ENCODE measurements at regions not wholly inside any gene's neighbourhood (a gene's known extent, or its start where the extent isn't known, plus 50 kb on each side); places are given as distances from the start of the nearest gene placed in this dataset.

DNA sequence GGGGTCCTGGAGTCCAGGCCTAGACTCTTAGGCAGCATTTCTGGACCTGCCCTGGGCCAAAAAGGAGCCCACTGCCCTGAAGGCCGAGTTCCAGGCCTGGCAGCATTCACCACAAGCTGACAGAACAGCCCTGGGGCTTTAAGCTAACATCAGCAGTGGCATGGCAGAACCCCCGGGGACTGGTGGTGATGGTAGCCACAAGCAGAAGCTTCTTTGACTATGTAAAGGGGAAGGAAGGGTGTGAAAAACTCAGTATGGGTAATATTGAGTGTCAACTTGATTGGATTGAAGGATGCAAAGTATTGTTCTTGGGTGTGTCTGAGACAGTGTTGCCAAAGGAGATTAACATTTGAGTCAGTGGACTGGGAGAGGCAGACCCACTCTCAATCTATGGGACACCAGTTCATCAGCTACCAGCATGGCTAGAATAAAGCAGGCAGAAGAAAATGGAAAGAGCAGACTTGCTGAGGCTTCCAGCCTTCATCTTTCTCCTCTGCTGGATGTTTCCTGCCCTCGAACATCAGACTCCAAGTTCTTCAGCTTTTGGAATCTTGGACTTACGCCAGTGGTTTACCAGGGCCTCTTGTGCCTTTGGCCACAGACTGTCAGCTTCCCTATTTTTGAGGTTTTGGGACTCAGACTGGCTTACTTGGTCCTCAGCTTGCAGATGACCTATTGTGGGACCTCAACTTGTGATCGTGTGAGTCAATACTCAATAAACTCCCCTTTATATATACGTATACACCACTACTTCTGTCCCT lies 661.0 kb upstream of the C9orf72 start:
- no peak for DNase-seq

DNA sequence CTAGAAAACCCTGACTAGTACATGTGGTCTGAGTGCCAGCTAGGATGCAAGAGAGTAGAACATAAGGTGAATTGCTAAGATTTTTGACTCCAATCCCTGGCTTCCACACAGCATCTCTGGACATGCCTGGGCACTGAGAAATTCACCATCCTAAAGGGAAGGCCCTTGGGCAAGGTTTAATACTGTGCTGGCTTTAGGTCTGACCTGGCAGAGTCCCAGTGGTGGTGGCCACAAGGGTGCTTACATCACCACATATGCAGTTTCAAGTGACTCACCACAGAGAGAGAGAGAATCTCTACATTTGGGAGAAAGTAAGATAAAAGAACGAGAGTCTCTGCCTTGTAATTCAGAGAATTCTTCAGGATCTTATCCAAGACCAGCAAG lies 661.6 kb upstream of the C9orf72 start:
- DNase-seq, result no peak

DNA sequence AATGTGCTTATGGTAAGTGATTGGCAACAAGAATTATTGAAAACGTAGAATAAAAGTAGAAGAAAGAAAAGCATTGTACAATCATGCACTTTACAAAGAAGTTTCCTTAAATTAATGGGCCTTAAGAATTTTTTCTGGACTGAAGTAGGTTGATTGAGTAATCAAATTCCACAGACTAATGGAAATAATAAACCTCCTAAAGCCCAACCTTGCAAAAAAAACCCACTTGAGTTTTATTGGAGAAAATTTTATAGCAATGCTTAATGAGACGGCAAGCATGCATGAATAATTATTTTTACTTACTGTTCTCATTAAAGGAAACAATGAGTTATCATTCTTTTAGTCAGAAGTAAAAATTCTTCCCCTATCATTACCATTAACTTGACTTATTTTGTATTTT lies 676.1 kb upstream of the C9orf72 start:
- no peak for DNase-seq

DNA sequence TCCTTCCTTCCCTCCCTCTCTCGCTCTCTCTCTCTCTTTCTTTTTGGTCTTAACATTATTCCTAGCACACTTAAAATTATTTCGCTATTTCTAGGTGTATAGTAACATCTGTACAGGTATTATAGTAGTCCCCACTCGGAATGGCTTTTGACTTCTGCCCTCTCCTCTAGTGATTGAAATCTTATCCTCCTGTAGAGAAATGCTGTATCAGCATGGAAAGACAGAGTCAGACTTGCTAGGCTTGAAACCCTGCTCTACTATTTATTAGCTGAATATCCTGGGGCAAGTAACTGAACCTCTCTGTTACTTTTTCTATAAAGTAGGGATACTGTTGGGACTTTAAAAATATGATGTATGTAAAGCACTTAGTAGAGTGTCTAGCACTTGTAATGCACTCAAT lies 681.9 kb upstream of the C9orf72 start:
- no peak for DNase-seq

DNA sequence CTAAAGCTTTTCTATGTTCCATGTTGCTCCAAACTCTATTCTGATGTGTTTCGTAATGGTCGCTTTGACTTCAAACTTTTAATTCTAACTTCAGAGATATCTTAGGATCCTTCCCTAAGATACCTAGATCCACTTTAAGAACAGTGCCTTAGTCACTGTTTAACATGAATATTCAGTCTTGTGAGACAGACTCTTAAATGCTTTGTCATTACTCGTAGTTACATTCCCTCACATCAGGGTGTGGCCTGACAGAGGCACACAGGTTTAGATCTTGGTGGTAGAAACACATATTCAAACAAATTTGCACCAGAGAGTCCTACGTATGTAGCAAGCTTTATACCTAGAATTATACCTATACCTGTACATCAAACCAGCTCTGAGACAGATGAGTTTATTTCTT lies 687.0 kb upstream of the C9orf72 start:
- no peak for DNase-seq

DNA sequence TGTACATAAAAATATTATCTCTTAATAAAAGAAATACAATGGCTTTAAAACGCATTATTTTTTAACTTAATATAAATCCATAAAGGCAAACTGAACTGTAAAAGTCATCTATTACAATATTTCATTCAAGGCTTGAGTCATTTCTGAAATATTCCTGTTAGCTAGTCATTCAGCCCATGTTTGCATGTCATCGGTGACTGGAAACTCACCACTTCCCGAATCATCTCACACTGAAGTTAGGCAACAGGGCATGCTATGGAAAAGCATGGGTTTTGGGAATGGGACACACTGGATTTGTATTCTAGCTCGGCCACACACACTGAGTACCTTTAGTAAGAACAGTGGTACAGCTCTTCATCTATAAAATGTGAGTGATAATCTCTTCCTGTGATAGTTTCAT lies 691.1 kb upstream of the C9orf72 start:
- no peak for DNase-seq

DNA sequence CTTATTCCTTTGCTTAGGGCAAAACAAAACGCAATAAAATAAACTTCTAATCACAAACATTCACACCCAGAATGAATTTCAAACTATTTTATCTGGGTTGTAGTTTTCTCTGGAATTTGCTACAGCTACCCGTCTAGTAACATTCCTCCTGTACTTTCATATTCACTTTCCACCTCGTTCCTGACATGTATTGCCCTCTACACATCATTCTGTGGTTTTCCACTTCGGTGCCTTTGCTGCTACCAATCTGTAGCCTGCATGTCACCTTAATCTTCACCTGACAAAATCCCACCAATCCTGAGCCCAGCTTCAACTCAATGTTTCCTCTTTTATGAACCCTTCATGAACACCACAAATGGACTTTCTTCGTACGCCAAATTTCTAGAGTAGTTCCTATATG lies 694.1 kb upstream of the C9orf72 start:
- no peak for DNase-seq

DNA sequence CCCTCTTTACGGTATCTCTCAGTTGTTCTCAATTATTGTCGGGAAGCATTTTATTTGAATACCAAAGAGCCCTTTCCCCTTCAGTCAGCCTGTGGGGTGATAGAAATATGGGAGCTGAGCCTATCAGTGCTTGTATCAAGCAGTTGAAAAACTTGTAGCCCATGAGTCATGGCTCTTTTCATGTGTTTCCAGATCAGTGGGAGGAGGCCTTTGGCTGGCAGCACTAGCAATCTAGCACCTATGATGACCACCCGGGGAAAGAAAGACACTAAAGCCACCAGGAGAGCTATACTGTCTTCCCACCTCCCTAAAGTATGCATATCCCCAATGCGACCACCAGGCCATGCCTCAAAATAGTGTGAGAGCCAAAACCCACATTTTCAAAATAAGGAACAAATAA lies 696.9 kb upstream of the C9orf72 start:
- DNase-seq, result no peak

DNA sequence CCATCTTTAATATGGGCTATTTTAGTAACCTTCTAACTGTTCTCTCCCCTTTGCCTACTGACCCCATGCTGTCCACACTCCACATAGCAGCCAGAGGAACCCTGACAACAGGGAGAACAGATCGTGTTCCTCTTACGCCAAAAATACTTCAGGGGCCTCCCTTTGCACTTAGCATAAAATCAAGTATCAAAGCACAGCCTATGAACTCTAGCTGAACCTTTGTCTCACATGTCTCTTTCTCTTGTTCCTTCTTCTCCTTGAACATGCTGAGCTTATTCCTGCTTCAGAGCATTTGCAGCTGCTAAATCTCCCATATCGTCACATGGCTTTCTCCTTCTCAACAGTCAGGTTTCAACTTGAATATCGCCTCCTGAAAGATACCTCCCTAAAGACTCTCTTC lies 698.8 kb upstream of the C9orf72 start:
- no peak for DNase-seq

DNA sequence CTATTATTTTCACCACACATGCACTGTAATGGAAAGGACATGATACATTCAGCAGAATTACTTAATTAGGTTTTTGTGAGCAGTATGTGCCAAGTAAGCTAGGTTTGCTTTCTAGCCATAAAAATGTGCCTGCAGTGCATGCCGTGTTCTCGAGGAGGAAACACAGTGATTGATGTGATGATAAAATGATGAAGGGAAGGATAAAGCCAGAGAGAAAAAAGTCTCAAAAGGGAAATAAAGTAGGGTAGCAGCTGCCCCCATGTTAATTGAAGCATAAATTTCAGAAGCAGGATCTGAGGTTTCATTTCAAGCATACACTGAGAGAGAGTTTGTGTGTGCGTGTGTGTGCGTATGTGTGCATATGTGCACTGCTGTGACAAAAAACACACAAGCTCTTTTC lies 714.2 kb upstream of the C9orf72 start:
- no peak for DNase-seq

DNA sequence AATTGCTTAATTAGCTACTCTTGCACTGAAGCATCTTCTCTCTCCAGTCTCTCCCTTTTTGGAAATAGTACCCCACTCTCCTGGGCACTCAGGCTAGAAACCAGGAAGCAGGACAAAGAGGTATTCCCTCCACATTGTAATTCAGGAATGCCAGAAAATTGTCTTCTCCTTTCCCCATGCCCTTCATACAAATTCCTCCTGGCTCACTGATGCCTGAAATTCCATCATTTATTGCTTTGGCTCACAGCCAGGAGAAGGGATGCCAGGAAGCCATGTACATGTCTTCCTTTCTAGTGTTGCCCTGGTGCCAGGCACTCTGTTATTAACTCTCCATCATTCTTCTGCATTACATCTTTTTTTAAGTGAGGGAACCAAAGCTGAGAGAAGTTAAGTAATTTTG lies 716.5 kb upstream of the C9orf72 start:
- no peak for DNase-seq

DNA sequence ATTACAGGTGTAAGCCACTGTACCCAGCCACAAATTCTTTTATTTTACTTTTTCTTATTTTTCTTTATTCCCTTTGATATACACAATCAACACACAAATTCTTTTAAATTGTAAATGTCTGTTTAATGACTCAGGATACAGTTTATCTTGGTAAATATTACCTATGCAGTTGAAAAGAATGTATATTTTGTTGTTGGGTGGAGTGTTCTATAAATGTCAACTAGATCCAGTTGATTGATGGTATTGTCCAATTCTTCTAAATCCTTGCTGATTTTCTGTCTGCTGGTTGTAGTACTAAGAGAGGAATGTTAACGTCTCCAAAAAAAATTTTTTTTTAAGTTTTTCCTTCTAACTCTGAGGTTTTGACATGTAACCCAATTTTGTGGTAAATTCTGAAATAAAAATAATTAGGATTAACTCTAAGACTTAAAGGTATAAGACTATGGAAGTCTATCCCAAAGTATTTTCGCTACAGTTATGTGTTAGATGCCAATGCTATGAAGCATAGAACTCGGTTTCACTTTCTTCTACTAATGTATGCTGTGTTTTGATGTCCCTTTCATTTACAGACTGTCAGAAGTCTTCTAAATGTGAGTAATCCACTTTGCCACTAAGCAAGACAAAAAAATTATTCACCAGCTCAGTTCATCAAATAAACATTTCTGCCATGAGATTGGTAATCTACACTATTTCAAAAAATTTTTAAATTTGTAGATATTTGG lies 720.2 kb upstream of the C9orf72 start:
- DNase-seq, result no peak

DNA sequence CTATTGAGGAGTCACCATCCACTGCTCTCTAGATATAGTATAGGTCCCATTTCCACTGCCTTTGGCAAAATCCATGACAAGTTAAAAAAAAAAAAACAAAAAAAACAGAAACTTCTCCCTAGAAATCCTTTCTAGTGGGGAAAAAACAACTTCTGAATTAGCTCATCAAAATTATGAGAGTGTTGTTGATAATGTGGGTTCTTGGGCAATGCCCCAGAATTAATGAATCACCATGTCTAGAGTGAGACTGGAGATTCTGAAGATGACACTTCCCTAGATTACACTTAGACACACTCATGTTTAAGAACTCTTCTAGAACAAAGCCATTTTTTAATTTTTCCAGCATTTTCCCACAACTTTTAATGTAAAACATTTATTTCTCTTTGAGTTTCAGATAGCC lies 728.0 kb upstream of the C9orf72 start:
- no peak for DNase-seq

DNA sequence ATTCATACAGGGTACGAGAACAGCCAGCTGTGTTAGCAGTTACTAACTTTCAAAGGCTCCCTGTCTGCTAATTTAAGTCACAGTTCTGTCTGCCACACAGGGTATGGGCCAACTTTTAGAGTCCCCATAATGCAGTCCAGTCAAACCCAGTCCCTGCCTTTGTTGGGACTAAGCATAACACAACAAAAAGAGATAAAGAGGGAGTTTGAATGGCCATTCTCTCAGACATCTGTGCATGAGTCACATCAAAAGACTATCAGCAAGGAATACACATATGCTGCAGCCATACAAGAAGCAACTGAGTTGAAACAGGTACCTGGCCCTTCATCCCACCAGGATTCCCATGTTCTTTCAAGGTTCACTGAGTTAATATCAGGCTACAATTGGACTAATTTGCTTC lies 744.5 kb upstream of the C9orf72 start:
- DNase-seq, result no peak

DNA sequence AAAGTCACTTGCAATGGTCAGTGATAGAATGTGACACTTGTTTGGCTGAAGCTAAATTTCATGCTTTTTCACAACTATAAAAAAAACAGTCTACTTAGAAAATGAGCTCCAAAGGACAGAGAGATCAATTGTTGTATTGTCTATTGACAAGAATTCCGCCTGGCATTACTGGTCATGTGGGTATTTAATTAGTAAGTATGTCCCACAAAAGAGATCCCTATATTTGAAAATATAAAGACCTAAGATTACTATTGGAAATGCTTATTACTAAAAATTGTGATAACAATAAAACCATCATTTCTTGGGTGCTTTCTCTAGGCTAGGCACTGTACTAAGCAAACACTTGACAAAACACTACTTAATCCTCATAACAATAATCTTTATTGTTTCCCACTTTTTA lies 745.2 kb upstream of the C9orf72 start:
- DNase-seq, result no peak

DNA sequence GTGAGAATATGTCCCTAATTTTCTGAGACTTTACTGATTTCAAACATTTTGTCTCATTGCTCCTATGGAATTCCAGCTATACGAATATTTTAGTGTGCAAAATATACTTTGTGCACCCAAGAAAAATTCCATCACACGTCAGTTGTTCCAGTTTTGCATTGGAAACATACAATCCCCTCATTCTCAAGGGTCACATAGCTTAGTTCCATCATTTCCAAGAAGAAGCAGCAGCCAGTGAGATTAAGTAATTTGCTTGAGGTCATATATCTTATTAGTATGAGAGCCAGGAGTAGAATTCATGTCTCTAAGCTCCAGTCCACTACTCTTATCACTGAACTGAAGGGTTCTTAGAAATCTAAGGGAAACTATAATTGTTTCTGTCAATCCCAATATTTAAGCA lies 746.7 kb upstream of the C9orf72 start:
- no peak for DNase-seq

DNA sequence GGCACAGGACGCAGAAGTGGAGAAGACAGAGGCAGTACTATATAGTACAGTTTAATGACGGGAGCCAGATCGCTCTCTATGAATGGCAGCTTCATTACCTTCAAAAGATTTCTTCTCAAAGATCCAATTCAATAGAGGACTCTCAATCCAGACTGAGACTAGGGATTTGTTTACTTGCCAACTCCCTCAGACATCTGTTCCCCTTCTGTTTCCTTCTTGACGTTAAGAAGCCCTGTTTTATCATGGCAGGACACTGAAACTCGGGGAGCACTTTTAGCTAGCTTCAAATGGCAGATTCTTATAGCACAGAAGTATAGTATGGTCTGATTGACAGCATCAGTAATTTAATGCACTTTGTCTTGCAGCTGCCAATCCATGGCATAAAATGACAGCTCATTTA lies 747.3 kb upstream of the C9orf72 start:
- DNase-seq, result no peak

DNA sequence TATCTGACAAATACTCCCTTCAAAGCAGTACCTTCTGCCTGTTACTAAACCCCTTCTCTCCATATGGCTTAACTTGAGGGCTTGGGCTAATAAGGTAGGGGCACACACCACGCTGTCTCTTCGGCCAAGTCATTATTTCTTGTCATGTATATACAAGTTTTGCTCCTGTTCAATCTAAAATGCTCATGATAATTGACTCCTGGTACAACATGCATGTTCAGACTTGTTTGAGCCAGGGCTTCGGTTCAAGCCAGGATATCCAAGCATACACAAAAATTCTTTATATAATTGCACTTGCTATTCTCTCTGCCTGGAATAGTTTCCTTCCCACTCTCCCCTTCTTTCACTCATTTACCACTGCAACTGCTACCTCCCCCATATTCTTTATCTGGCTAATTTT lies 756.0 kb upstream of the C9orf72 start:
- DNase-seq, result no peak

DNA sequence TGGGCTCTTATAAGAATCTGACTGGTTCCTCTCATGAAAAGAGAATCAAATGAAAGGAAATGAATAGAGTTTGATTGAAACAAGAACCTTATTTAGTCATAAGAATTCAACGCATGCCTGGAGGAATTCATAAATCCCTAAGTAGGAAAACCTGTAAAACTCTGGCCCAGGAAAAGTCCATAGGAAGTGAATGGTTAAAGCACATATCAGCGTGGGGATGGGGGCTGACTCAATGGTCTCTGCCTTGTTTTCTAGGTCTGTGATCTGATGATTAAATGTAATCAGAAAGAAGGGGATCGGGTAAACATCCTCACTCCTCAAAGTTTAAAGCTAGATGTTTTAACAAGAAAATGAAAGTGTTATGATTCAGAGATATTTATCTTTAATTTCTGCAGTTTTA lies 759.4 kb upstream of the C9orf72 start:
- no peak for DNase-seq

DNA sequence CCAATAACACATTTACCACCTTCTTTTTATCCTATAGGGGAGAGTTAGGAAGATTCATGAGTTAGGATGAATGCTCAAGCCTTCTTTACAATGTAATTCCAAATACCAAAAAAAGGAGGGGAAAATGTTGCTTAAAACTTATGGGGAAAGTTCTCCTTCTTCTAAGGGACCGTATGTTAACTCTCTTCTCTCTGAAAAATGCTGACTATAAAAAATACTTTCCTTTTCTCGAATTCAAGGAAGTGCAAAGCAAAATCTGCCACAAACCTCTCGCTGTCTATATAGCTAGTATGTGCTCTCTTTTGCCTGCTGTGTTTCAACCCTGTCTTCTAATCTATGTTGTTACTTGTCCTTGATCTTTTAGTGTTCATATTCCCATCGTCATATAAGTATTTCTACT lies 768.6 kb upstream of the C9orf72 start:
- no peak for DNase-seq

DNA sequence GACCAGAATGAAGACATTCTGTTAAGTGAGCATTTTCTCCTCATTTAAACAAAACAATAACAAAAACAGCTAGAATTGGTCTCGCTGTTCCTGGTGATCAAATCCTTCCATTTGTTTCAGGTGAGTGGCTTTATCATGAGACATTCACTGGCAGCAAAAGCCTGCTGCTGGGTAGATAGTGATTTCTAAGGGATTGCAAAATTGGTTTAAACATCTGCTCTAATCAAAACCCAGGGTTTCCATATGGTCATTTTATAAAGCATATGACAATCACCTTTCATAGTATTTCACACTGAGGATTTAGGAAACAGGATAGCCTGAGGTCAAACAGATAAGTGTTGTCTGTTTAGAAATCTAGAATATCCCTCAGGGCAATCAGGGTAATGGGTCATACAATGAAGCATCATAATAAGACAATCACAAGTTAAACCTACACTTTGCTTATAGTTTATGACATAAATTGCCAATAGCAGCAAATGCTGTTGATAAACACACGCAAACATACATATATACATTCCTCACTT lies 769.6 kb upstream of the C9orf72 start:
- no peak for DNase-seq

DNA sequence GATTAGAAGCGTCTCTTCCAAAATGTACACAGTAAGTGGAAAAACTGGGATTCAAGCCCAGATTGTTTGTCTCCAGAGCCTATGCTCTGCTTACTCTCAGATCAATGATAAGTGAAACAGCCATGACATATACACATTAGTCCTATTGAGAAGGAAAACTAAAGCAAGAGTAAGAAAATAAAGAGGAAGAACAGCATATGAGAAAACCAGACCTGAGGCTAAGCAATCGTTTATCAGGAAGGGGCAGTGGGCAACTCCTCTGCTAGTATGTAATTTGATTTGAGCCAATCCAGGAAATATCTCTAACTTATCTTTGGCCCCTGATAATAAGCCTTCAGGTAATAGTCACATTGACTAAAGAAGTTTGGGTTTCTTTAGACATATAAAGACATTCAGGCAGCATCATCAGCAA lies 789.9 kb upstream of the C9orf72 start:
- DNase-seq, result no peak

DNA sequence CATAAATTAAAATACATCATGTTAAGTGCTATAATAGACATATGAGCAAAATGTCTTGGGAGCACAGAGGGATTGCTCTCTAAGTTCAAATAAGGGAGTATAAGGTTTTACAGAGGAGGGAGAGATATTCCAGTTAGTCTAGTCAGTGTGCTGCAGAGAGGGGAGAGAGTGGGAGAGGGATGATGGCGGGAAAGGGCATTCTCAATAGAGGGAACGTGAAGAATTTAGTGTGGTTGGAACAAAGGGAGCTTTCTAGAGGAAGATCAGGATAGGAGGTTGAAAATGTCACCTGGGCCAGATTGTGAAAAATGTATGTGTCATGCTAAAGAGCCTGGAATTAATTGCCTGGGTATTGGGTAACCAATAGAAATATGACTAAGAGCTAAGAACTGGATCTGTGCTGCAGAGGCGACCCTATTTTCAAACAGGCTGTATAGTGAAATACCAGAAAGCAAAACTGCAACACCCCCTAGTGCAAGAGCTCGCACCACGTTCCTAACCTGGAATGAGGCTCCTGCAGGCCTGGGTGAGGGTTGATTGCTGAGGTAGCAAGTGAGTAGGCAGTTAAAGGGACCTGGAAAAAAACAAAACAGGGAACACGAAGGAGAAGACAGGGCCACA lies 791.8 kb upstream of the C9orf72 start:
- DNase-seq, result no peak

DNA sequence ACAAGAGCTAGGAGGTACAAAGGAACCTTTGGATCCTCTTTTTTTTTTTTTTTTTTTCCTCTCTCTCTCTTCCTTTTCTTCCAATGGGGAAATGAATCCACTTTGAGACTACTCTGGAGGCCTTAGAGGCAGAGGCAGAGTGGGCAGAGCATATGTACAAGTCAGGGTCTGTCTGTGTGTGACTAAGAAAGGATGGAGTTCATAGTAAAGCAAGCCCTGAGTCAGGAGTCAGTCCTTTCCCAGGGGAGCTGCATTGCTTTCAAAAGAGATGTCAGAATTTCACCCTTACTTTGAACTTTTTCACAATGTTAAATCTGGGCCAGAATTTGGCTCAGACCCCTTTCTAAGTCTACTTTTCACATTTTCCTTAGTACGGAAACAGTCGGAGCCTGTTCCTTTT lies 792.4 kb upstream of the C9orf72 start:
- no peak for DNase-seq

Data from CD4-positive, alpha-beta T cell treated with Interferon alpha-2 for 1 hour (primary cell).